Type B pancreatic cell (in vitro differentiated cells): ENCODE measurements at regions not wholly inside any gene's neighbourhood (a gene's known extent, or its start where the extent isn't known, plus 50 kb on each side); places are given as distances from the start of the nearest gene placed in this dataset.

Experiments
- DNase-seq: peaks from one replicate; pipeline ENCODE4 v3.0.0; 2021; ENCODE audit warnings: mixed read lengths; ENCODE audit not compliant: unreplicated experiment; ENCODE audit errors: extremely low spot score
- H3K27ac Mint-ChIP-seq: 2 replicates; pipeline ENCODE4 v1.8.0; 2021; ENCODE audit warnings: mild to moderate bottlenecking, mixed read lengths
- H3K27me3 Mint-ChIP-seq: 2 replicates; pipeline ENCODE4 v1.8.0; 2021; ENCODE audit warnings: mixed read lengths
- H3K36me3 Mint-ChIP-seq: 2 replicates; pipeline ENCODE4 v1.8.0; 2021; ENCODE audit warnings: mixed read lengths
- H3K4me1 Mint-ChIP-seq: one replicate; pipeline ENCODE4 v1.8.0; 2021; ENCODE audit warnings: mixed read lengths; ENCODE audit not compliant: unreplicated experiment
- H3K4me3 Mint-ChIP-seq: 2 replicates; pipeline ENCODE4 v1.8.0; 2021; ENCODE audit warnings: mild to moderate bottlenecking, mixed read lengths
- H3K9me3 Mint-ChIP-seq: 2 replicates; pipeline ENCODE4 v1.8.0; 2021; ENCODE audit warnings: mixed read lengths
- CTCF ChIP-seq: fragments of 200-600 bp; sonication (generic); conservative IDR thresholded peaks from 2 replicates; pipeline ENCODE4 v1.5.0; 2021; ENCODE audit warnings: antibody characterized with exemption, mild to moderate bottlenecking

DNA sequence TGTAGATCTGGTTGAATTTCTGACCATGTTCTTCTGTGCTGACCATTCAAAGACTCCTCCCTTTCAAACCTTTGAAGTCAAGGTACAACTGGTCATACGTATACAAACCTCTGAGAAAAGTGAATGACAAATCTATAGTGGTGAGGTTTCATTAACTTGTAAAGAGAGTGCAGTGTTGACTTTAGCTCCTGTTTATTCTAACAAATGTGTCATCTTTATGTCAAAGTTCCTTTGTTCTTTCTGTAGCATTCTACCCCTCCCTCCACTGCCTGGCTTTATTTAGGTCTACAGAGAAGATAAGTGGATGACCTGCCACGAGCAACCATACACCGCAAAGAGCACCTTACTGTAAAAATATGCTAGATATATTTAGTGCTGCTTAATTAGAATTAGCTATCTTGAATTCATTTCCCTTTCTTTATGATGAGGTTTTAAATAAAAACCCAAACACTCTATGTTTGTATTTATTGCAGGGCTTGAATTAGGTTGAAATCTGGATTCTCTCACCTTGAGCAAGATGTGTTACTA, 520.0 kb upstream of the CDH11 start:
- TF ChIP-seq CTCF: no peak
- Mint-ChIP-seq H3K36me3 (no peaks in the 10 kb centered on the region), H3K27ac (no peak overlapping the region), H3K27me3 (peaks cover 12% of the 10 kb centered on the region), H3K4me1 (peaks cover 18% of the 10 kb centered on the region), H3K4me3 (no peak overlapping the region), H3K9me3 (peaks cover 4% of the 10 kb centered on the region)
- no peak for DNase-seq

DNA sequence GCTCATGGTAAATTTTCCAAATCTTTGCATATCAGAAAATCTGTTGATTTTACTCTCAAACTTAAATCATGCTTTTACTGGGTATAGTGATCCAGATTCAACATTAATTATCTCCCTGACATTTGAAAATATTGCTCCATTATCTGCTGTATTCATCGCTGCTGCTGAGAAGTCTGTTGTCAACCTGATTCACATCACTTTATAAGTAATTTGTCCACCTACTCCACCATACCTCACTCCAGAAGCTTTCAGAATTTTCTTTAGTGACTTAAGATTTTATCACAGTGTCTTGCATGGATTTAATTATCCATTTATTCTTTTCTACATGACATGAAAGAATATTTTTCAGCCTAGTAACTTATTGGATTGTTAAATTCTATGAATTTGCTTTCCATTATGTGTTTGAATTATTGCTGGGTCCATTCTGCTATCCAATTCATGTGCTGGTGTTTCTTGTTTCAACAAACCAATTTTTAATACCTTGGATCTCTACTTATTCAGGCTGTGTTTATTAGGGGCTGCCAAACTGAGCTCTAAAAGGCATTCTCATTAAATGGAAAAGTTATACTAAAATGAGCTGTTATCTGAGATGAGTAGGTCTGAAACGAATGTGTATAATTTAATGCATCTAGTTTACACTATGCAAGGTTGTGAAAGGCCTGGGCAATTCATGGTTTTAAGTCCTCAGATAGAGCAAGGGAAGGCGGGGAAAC, 519.3 kb upstream of the CDH11 start:
- H3K27me3 Mint-ChIP-seq: peaks cover 15% of the 10 kb centered on the region
- H3K4me3 Mint-ChIP-seq: no peak overlapping the region
- DNase-seq: no peak
- peaks cover 18% of the 10 kb centered on the region for H3K4me1 Mint-ChIP-seq
- TF ChIP-seq CTCF: no peak
- H3K36me3 Mint-ChIP-seq: no peaks in the 10 kb centered on the region
- no peak overlapping the region for H3K27ac Mint-ChIP-seq
- peaks cover 8% of the 10 kb centered on the region for H3K9me3 Mint-ChIP-seq

DNA sequence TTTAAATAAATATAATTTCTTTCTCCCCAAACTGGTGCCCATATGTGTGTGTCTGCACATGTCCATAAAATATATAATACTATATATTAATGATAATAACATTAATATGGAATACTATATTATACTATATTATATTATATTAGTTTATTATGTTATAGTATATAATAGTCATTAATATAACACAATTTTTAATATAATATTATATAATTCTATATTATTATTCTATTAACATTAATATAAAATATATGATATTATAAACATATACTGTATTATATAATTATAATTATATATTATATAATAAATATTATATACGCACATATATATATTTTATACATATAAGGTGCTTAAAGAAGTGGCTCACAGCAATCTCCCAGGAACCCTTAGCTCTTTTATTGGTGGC, 513.0 kb upstream of the CDH11 start:
- no peaks in the 10 kb centered on the region for H3K4me1 Mint-ChIP-seq
- no peak for TF ChIP-seq CTCF
- no peak overlapping the region for H3K4me3 Mint-ChIP-seq
- no peak for DNase-seq
- no peaks in the 10 kb centered on the region for H3K36me3 Mint-ChIP-seq
- H3K9me3 Mint-ChIP-seq: peaks cover 10% of the 10 kb centered on the region
- no peak overlapping the region for H3K27ac Mint-ChIP-seq
- peaks cover 21% of the 10 kb centered on the region for H3K27me3 Mint-ChIP-seq

GRCh38 chr16:65634291-65634690, 512.4 kb upstream of the CDH11 start:
- Mint-ChIP-seq H3K27me3 (peaks cover 21% of the 10 kb centered on the region), H3K36me3 (no peaks in the 10 kb centered on the region), H3K9me3 (peaks cover 15% of the 10 kb centered on the region), H3K27ac (no peak overlapping the region), H3K4me3 (no peak overlapping the region), H3K4me1 (no peaks in the 10 kb centered on the region)
- no peak for TF ChIP-seq CTCF
- no peak for DNase-seq

- Mint-ChIP-seq H3K27ac (no peak overlapping the region), H3K27me3 (peaks cover 37% of the 10 kb centered on the region), H3K36me3 (peaks cover 4% of the 10 kb centered on the region), H3K4me1 (peaks cover 8% of the 10 kb centered on the region), H3K9me3 (peaks cover 14% of the 10 kb centered on the region), H3K4me3 (no peak overlapping the region)
- DNase-seq: no peak
- no peak for TF ChIP-seq CTCF
Observed at GRCh38 chr16:65624666-65625065, 502.8 kb upstream of the CDH11 start.
